ENCODE measurements at regions not wholly inside any gene's neighbourhood (a gene's known extent, or its start where the extent isn't known, plus 50 kb on each side); places are given as distances from the start of the nearest gene placed in this dataset.

GRCh38 chr4:165737309-165737972 is 135.6 kb upstream of the TLL1 start:
- Histone ChIP-seq H4K20me1 (ENCODE audit: insufficient read depth, low read length, poor library complexity, severe bottlenecking) (no peaks in the 10 kb centered on the region), H3K36me3 (ENCODE audit: insufficient read depth, low read length) (no peaks in the 10 kb centered on the region), H2AFZ (ENCODE audit: low read length) (no peak overlapping the region), H3K4me1 (ENCODE audit: insufficient read depth, low read length, poor library complexity, severe bottlenecking) (no peaks in the 10 kb centered on the region), H3K9me2 (replicated peaks; ENCODE audit: low read depth, low read length) (no peaks in the 10 kb centered on the region), H3K9me3 (ENCODE audit: insufficient read depth, low read depth, low read length) (no peaks in the 10 kb centered on the region), H3K4me3 (ENCODE audit: low read length, poor library complexity, severe bottlenecking) (no peak overlapping the region), H3K4me2 (ENCODE audit: low read depth, low read length, poor library complexity, severe bottlenecking) (no peak overlapping the region), H3K79me2 (ENCODE audit: insufficient read depth, low read length) (no peaks in the 10 kb centered on the region), H3K27me3 (ENCODE audit: insufficient read depth, low read length, poor library complexity, severe bottlenecking) (no peaks in the 10 kb centered on the region), H3F3A (ENCODE audit: low read depth) (no peaks in the 10 kb centered on the region), H3K9ac (ENCODE audit: low read depth, low read length, poor library complexity, severe bottlenecking) (no peak overlapping the region)
- TF ChIP-seq EZH2phosphoT487 (IDR thresholded peaks at IDR 0.05; ENCODE audit: borderline replicate concordance): no peak
- no peak for TF ChIP-seq CTCF (conservative IDR thresholded peaks at IDR 0.05; ENCODE audit: low read length)

GRCh38 chr4:165738571-165738970 is 134.5 kb upstream of the TLL1 start:
- H3K4me1 ChIP-seq (ENCODE audit: insufficient read depth, low read length, poor library complexity, severe bottlenecking): no peaks in the 10 kb centered on the region
- H3K79me2 ChIP-seq (ENCODE audit: insufficient read depth, low read length): no peaks in the 10 kb centered on the region
- no peaks in the 10 kb centered on the region for H3K36me3 ChIP-seq (ENCODE audit: insufficient read depth, low read length)
- H2AFZ ChIP-seq (ENCODE audit: low read length): no peak overlapping the region
- H3K27me3 ChIP-seq (ENCODE audit: insufficient read depth, low read length, poor library complexity, severe bottlenecking): no peaks in the 10 kb centered on the region
- no peak overlapping the region for H3K9ac ChIP-seq (ENCODE audit: low read depth, low read length, poor library complexity, severe bottlenecking)
- no peak overlapping the region for H3K4me2 ChIP-seq (ENCODE audit: low read depth, low read length, poor library complexity, severe bottlenecking)
- no peaks in the 10 kb centered on the region for H4K20me1 ChIP-seq (ENCODE audit: insufficient read depth, low read length, poor library complexity, severe bottlenecking)
- no peaks in the 10 kb centered on the region for H3K9me2 ChIP-seq (replicated peaks; ENCODE audit: low read depth, low read length)
- TF ChIP-seq CTCF (conservative IDR thresholded peaks at IDR 0.05; ENCODE audit: low read length): no peak
- TF ChIP-seq EZH2phosphoT487 (IDR thresholded peaks at IDR 0.05; ENCODE audit: borderline replicate concordance): no peak
- no peak overlapping the region for H3K4me3 ChIP-seq (ENCODE audit: low read length, poor library complexity, severe bottlenecking)
- H3K9me3 ChIP-seq (ENCODE audit: insufficient read depth, low read depth, low read length): no peaks in the 10 kb centered on the region
- H3F3A ChIP-seq (ENCODE audit: low read depth): no peaks in the 10 kb centered on the region

- Histone ChIP-seq H3K27me3 (ENCODE audit: insufficient read depth, low read length, poor library complexity, severe bottlenecking) (no peaks in the 10 kb centered on the region), H3K4me2 (ENCODE audit: low read depth, low read length, poor library complexity, severe bottlenecking) (no peak overlapping the region), H3F3A (ENCODE audit: low read depth) (no peaks in the 10 kb centered on the region), H3K9me2 (replicated peaks; ENCODE audit: low read depth, low read length) (no peaks in the 10 kb centered on the region), H3K9ac (ENCODE audit: low read depth, low read length, poor library complexity, severe bottlenecking) (no peak overlapping the region), H3K4me1 (ENCODE audit: insufficient read depth, low read length, poor library complexity, severe bottlenecking) (no peaks in the 10 kb centered on the region), H4K20me1 (ENCODE audit: insufficient read depth, low read length, poor library complexity, severe bottlenecking) (no peaks in the 10 kb centered on the region), H2AFZ (ENCODE audit: low read length) (no peak overlapping the region), H3K4me3 (ENCODE audit: low read length, poor library complexity, severe bottlenecking) (no peak overlapping the region), H3K79me2 (ENCODE audit: insufficient read depth, low read length) (no peaks in the 10 kb centered on the region), H3K36me3 (ENCODE audit: insufficient read depth, low read length) (no peaks in the 10 kb centered on the region), H3K9me3 (ENCODE audit: insufficient read depth, low read depth, low read length) (no peaks in the 10 kb centered on the region)
- TF ChIP-seq CTCF (conservative IDR thresholded peaks at IDR 0.05; ENCODE audit: low read length): no peak
Observed at GRCh38 chr4:165740911-165741310, 132.1 kb upstream of the TLL1 start.
